Retinal pigment epithelial cell (primary cell): ENCODE measurements at regions not wholly inside any gene's neighbourhood (a gene's known extent, or its start where the extent isn't known, plus 50 kb on each side); places are given as distances from the start of the nearest gene placed in this dataset.

Experiments
- DNase-seq: peaks from one replicate; pipeline ENCODE4 v3.0.0-alpha.2; 2010; ENCODE audit warnings: low read depth
- H3K4me3 ChIP-seq: 2 replicates; pipeline ENCODE4 v1.5.1; 2011; ENCODE audit warnings: mild to moderate bottlenecking, low read length, control low read depth, moderate library complexity
- TF ChIP-seq, protein P1 (sequence below): conservative IDR thresholded peaks from 2 replicates; pipeline ENCODE4 v1.5.1; 2011; ENCODE audit warnings: low read depth, low read length, control low read depth, inconsistent platforms

DNA sequence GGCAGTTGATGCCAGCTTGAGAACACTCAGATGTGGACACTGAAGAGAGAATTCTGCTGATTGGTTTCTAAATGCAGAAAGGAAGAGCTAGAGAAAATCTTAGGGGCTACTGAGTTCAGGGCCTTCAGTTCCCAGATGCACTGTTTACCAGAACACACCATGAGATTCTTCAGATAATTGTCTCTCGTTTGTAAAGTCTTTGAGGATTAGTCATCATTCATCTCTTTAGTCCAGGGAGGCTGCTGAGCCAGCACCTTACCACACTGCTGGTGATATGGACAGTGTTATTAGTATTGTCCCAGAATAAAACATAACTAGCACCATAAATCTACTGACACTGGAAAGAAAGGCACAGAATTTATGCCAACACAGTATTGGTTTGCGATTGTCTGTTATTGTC is 690.8 kb upstream of the CELF4 start:
- H3K4me3 ChIP-seq = no peak overlapping the region
- no peak for DNase-seq
- TF ChIP-seq, protein P1, sequence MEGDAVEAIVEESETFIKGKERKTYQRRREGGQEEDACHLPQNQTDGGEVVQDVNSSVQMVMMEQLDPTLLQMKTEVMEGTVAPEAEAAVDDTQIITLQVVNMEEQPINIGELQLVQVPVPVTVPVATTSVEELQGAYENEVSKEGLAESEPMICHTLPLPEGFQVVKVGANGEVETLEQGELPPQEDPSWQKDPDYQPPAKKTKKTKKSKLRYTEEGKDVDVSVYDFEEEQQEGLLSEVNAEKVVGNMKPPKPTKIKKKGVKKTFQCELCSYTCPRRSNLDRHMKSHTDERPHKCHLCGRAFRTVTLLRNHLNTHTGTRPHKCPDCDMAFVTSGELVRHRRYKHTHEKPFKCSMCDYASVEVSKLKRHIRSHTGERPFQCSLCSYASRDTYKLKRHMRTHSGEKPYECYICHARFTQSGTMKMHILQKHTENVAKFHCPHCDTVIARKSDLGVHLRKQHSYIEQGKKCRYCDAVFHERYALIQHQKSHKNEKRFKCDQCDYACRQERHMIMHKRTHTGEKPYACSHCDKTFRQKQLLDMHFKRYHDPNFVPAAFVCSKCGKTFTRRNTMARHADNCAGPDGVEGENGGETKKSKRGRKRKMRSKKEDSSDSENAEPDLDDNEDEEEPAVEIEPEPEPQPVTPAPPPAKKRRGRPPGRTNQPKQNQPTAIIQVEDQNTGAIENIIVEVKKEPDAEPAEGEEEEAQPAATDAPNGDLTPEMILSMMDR = no peak

DNA sequence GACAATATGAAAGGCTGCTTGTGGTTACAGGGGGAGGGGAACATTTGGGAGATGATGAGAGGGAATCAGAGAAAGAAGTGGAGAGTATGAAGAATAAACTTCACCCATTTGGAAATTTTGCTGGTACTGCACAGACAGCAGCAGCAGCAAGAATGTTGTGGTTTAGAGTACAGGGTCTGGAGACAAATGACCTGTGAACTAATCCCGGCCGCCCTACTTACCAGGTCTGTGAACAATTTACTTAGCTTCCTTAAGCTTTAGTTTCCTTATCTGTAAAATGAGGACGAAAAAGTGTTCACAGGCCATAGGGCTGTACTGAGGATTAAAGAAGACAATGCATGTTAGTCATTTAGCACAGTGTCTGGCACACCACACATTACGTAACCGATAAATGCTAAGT is 685.4 kb upstream of the CELF4 start:
- TF ChIP-seq, protein P1 = no peak
- peak; percentile 60 for DNase-seq
- H3K4me3 ChIP-seq = no peak overlapping the region

DNA sequence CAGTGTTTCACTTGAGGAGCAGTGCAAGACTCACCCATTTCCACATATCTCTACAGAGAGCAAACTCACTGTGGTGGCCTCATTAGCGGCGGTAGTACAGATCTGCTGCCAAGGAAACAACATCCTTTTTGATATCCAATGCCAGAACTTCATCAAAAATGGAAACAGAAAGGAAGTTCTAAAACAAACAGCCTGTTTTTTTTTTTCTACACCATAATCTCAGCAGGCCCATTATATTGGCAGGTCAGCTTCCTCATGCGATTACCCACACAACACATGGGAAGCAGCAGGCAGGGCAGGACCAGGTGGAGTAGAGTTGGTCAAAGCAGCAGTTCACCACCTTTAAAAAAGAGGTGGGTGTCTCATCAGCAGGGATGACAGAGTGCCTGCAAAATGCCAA is 678.9 kb upstream of the CELF4 start:
- TF ChIP-seq, protein P1 = no peak
- no peak overlapping the region for H3K4me3 ChIP-seq
- no peak for DNase-seq

DNA sequence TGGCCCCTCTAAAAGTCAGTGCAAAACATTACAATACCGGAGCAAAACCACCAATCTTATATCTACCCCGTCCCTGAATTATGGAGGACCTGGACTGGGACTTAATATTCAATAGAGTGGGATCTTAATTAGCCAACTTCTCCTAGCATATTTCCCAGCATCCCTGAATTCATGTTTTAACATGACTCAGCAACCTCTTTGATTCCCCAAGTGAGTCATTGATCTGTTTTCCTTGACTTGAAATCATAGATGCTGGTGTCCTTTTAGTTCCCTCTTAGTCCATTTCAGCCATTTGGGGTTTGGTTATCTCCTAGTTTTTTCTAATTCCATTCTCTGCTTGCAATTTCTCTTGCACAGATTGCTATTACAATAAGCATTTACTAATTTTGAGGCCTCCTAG is 677.7 kb upstream of the CELF4 start:
- no peak for DNase-seq
- TF ChIP-seq, protein P1 = no peak
- H3K4me3 ChIP-seq = no peak overlapping the region

DNA sequence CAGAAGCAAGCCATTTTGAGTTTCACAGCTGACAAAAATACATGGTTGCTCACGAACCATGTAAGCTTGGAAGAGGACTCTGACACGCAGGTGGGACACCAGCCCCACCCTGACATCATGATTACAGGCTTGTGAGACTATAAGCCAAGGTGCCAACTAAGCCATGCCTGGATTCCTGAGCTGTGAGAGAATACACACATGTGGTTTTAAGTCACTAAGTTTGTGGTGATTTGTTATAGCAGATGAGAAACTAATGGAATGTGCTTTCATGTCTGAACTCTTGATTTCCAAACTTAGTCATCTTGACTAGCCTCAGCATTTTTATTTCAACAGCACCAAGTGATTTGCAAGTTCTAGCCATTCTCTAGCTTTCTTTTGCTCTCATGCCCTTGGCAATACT is 676.1 kb upstream of the CELF4 start:
- TF ChIP-seq, protein P1 = no peak
- H3K4me3 ChIP-seq = no peak overlapping the region
- DNase-seq = peak; percentile 69

DNA sequence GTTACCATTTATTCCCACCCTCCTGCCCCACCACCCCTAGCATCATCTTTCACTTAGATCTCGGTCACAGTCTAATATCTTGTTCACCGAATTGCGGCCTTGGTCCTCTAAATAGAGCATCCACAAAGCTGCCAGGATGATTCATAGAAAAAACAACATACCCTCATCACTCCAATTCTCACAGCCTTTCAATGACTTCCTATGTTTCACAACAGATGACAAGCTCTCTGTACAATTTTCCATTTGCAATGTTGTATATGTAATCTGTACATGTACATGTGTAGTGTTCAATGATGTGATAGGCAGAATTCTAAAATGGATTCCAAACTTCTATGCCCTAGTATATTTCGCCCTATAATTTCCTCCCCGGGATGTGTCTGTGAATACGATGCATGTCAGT is 675.6 kb upstream of the CELF4 start:
- TF ChIP-seq, protein P1 = no peak
- no peak overlapping the region for H3K4me3 ChIP-seq
- no peak for DNase-seq

DNA sequence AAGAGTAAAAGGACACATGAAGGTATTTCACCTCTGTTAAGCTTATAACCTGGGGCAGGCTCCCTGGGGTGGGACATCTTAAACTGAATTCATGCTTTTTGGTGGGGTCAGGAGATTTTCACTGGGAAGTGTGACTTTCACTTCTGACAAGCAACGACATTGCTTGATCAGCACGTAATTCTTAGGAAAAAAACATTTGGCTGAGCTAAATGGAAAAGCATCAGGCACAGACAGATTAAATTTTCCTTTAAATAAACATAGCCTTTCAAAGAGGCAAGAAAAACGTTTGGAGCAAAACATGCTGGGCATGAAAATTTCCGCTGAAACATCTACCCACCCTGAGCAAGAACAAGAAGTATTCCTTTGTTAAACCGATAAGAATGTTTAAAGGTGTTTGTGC is 674.0 kb upstream of the CELF4 start:
- TF ChIP-seq, protein P1 = no peak
- DNase-seq = no peak
- H3K4me3 ChIP-seq = no peak overlapping the region
